Stimulated activated CD8-positive, alpha-beta memory T cell treated with anti-CD3 and anti-CD28 coated beads, Interleukin-2, amount 100 ng/mL, for 48 hours (primary cell): ENCODE measurements at regions not wholly inside any gene's neighbourhood (a gene's known extent, or its start where the extent isn't known, plus 50 kb on each side); places are given as distances from the start of the nearest gene placed in this dataset.
"Not testable (repeated sequence)": the region's sequence is repeated elsewhere in the genome, so short reads cannot be mapped to it uniquely, and the experiment has no call there.

Experiments used
- DNase-seq, 2 donors: peaks; one replicate each; pipeline ENCODE4 v3.0.0-alpha.2; 2020; ENCODE audit warnings: low read depth in 2 of 2

DNA sequence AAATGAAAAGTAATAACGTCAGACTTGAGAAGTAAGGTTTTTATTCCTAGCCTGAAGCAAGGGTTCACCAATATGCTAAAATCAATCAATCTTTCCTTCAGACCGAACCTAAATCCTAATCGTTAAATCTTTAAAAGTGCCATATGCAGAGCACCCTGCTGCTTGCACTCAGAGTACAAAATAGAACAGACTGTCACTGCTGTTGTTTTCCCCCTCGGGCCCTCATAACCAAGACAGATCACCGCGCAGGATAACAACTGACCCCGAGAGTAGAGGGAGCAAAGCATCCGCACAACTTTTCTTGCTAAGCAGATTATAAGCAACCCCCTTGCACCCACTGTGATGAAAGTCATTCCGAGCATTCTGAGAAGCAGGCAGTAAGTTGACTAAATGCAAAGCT is 550.9 kb upstream of the NDST4 start:
- no peak for DNase-seq

DNA sequence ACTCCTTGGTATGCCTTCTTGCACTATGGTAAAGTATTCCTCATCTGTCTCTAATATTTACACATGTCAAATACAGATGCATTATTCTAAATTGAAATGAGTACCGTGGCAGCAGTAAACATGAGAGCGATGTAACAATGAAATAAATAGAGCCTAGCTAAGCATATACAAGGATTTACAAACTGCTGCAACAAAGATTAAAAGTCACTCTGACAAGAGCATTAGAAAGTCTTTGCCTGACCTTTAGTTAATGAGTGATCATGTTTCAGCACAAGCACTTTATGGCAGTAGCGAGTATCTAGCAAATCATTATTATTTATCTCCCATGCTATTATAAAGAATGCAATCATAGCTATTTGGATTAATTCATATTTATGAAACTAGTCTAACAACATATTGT is 547.0 kb upstream of the NDST4 start:
- no peak for DNase-seq

DNA sequence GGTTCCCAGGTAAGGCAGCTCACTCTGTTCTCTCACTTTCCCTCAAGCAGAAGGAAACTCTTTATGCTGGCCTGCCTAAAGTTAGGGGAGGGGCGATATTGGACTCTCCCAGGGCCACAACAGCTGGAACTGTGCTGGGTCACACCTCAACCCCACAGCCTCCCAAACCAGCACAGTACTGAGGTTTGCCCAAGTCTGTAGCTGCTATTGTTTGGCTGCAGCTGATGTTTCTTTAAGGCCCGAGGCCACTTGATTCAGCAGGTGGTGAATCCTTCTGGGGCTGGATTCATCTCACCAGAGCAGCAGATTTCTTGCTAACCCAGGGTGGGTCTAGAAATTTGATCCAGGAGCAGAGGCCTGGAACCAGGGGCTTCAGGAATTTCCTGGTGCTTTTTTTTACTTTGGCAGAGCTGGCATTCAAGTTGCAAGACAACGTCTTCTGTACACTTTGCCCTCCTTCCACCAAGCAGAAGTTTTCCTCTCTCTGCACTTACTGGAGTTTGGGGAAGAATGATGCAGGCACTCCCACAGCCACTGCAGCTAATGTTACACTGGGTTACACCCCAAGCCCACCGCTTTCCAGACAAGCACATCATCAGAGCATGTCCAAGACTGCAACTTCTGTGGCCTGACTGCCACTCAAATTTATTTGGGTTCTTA is 544.7 kb upstream of the NDST4 start:
- DNase-seq = no peak

DNA sequence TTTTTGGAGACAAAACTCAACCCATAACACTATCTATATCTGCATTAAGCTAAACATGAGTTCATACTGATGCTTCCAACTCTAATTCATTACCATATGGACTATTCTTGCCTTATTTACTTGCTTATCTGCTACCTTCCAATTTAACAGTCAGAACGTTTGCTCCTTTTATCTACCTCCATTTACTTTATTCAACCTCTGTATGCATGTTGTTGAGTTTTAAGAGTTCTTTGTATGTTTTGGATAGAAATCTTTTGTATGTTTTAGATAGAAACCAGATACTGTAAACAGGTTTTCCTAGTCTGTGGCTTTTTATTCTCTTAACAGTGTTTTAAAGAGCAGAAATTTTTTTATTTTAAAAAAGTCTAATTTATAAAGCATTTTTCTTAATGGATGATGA is 542.2 kb upstream of the NDST4 start:
- DNase-seq = no peak

DNA sequence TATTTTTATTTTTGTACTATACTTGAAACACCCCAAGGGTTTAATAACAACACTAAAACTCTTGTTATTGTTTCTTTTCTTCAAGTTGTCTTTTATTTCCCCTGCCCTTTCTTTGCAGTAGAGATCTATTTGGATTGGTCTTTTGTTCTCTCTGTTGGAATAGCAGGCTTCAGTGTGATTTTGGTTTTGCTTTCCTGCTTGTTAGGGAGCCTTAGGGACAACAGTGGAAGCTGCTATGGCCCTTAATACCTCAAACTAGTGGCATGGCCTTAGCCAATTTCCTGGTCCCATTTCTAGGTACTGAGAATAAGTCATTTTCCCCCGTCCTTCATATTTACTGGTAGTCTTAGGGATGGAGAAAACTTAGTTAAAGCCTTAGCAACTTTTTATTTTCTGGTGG is 535.4 kb upstream of the NDST4 start:
- DNase-seq = no peak

DNA sequence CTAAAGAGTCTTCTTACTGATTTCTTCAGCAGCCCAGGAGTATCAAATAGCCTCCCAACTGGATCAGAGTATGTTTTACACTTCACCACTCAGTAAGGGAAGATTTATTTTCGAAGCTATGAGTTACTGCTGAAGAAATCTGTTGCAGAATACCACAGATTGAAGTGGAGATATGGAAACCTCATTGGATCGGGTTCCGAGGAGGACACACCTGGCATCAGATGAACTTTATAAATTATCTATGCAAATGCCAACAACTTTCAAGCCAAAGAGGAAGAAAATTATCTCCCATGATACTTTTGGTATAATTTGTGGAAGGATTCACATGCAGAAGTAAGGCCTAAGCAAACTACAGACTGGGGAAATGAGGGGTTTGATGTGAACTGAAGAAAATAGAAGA is 515.9 kb upstream of the NDST4 start:
- DNase-seq = no peak

DNA sequence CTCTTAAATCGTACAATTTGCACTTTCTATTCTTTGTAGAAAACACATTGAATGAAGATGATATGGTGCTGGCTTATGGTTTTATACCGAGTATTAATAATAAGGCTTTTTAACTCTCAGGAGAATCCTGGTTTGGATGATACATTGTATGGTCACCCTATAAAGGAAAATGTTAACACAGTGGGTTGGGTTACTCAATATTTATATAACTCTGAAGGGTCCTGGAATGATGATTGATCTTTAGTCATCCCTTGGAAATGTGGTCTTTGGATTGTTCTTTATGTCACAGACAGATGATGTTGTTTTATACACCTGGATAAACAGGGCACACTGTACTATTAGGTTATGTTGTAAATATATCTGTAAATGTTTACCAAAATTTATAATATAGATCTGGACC is 496.2 kb upstream of the NDST4 start:
- no peak for DNase-seq

DNA sequence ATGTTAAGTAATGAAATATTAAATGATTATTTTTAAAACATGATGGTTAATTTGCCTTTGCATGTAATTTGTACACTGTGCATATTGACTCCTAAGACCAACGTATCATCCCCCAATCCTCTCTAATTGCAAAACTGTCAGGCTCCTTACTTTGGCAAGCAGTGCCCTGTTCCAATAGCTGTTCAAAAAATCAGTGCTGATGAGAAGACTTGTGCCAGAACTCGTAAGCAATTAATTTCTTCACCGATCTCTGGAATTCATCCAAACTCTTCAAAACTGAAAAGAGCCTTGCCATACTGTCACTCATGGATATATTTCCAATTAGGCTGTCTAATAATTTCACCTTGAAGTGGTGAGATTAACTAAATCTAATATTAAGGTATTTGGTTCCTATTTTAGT is 493.9 kb upstream of the NDST4 start:
- DNase-seq = no peak

DNA sequence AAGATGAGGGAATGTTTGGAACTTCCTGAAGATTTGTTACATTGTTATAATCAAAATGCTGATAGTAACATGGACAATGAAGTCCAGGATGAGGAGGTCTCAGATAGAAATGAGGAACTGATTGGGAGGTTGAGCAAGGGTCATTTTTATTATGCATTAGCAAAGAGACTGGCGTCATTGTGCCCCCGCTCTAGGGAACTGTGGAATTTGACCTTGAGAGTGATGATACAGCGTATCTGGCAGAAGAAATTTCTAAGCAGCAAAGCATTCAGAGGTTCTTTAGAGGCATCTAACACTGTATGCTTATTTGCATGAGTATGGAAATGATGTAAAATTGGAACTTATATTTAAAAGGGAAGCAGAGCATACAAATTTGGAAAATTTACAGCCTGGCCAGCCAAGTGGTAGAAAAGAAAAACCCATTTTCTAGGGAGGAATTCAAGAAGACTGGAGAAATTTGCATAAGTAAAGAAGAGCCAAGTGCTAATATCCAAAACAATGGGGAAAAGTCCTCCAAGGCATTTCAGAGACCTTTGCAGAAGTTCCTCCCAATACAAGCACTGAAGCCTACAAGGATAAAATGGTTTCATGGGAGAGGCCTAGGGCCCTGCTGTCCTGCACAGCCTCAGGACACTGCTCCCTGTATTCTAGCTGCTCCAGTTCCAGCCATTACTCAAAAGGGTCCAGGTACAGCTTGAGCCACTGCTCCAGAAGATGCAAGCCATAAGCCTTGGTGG is 483.0 kb upstream of the NDST4 start:
- DNase-seq = no peak

DNA sequence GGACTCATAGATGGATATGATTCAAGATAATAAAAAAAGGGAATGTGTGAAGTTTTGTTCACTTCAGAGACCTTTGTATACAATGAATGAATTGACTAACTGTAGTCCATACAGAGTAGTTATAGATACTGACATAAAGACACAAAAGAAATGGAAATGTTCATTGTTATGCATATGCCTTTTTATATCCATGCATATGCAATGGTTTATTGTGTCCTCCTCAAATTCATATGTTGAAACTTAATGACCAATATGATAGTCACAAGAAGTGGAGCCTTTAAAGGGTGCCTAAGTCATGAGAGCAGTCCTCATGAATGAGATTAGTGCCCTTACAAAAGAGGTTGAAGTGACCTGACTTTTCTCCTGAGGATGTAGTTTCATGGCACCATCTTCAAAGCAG is 467.5 kb upstream of the NDST4 start:
- DNase-seq = no peak

DNA sequence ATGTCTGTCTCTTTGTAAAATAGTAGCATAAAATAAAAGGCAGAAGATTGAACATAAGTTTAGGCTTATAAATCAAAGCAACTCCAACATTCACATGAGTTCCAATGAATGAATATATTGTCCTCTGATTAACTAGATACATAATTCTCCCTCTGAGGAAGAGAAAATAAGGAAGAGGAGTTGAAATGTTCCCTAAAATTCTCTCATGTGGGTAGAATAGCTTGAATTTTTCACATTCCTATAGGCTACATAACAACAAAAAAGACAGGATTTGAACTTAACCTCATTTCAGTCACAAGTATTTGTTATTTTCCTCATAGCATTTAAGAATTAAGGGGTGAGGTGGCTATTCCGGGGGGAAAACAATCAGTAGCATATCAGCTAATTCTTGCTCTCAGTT is 462.4 kb upstream of the NDST4 start:
- DNase-seq = no peak

DNA sequence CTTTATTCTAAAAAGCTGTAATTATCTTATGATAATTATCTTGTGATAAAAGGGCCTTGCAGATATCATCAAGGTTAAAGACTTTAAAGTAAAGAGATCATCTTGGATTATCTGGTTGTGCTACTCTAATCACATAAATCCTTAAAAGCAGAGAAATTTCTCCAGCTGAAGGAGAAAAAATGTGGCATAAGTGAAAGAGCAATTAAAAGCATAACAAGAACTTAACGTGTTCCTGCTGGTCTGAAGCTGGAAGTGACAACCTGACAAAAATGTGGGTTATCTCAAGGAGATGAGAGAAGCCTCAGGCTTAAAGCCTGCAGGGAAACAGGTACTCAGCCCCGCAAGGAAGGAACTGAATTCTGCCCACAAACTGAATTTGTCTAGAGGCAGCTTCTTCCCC is 449.1 kb upstream of the NDST4 start:
- DNase-seq = no peak

DNA sequence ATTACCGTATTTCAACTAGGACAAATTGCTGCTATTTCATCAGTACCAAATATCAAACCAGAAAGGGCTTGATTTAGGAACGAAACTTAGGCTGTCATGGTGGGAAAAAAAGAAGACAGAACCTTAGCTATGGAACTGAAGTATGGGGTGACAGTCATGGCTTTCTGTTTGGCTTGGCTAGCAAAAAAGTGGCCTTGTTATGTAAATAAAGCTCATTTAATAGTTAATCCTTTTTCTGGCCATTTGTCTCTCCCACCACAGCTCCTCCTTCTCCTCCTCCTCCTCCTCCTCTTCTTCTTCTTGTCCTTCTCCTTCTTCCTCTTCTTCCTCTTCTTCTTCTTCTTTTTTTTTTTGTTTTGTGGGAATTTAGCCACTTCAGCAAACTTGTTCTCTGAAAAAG is 434.7 kb upstream of the NDST4 start:
- no peak for DNase-seq

DNA sequence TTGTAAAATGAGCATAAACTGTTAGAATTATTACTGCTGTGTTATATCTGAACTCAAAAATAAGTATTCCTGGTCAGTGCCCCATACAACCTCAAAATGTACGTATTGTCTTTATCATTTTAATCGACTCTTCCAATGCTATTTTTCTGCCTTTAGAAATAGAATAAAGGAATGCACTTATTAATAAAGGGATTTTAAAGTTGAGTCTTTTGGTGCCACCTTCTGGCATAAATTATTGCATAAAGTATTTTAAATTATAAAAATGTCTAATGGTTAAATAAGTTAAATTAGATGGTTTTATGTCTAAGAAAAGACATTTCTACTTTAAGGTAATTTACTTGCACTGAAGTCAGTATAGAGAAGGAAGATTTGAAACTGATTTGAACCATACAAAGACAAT is 424.0 kb upstream of the NDST4 start:
- DNase-seq = no peak

DNA sequence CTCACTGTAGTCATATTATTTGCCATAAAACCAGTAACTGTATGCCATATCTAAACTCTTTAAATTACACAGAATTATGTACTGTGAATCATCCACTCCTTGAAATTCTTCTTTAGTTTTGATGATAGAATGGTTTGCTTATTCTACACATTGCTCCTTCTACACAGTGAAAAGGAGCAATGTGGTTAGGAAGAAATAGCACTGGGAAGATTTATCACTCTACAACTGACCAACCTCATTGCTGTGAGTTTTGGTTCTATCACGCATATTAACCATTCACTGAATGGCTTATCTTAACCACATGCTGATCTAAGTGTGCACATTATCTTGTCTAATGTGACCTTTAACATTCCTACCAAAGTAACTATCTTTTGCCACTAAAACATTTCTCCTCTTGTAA is 415.7 kb upstream of the NDST4 start:
- no peak for DNase-seq

DNA sequence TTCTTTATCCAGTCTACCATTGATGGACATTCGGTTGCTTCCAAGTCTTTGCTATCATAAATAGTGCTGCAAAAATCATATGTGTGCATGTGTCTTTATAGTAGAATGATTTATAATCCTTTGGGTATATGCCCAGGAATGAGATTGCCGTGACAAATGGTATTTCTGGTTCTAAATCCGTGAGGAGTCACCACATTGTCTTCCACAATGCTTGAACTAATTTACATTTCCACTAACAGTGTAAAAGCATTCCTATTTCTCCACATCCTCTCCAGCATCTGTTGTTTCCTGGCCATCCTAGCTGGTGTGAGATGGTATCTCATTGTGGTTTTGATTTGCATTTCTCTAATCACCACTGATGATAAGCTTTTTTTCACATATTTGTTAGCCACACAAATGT is 406.1 kb upstream of the NDST4 start:
- DNase-seq = not testable (repeated sequence)

DNA sequence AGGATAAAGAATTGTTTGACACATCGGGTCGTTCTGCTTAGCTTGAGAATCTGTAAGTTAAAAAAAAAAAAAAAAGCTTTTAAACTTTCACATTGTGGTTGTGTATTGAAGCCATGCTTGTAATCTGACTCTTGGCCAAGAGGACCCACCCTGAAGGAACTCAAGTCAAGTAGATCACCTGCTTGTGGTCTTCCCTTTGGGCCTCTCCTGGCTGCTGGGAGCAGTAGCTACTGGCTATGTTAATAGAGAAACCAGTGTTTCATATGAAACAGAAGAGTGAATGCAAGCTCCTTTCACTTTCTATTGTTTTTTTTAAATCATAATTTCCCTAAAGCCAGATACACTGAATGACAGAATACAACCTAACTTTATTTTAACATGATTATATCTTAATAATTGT is 402.4 kb upstream of the NDST4 start:
- DNase-seq = no peak

DNA sequence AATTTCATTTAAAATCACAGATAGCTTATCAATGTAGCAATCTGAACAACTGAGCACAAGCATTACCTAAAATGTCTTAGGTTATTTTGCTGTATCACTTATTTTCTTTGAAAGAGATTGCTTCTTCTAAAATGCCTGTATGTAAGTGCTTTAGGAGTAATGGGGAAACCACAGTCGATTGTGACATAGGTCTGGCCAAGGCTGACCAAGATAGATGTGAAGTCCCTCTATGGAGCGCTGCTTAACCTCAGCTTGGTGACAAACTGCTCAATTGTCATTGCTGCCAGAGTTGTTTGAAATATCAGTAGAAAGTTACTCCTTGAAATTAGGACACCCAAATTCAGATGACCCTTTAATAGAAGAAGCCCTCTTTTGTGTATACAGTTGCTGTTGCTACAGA is 401.9 kb upstream of the NDST4 start:
- DNase-seq = no peak

DNA sequence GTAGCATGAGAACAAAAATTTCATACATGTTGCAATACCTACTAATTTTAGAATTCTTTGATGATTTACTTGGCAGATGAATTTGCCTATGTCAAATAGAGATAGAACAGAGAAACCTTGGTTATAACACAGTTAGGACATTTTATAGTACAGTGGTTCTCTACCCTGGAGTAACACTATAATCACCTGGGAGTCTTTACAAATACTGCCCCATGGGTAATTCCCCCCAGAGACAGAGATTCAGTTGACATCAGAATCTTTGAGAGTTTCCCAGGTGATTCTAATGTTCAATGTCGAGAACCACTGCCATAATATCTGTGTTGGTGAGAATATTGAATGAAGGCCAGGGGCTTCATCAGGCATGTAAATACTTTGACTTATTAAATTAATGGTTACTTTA is 401.3 kb upstream of the NDST4 start:
- DNase-seq = no peak

DNA sequence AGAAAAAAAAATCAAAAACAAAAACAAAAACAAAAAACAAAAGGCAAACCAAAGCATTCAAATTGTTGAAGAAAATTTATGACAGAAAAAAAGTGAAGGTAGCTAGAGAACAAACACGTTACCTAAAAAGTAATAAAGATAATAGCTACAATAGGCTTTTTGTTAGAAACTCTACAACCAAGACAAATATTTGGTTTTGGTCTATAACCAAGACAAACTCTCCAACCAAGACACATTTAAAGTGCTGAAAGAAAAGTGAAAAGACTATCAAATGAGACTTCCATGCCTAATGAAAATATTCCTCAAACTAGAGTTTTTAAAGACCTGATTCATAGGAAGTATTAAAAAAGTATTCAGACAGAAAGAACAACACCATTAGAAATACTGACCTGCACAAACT is 391.9 kb upstream of the NDST4 start:
- DNase-seq = no peak

DNA sequence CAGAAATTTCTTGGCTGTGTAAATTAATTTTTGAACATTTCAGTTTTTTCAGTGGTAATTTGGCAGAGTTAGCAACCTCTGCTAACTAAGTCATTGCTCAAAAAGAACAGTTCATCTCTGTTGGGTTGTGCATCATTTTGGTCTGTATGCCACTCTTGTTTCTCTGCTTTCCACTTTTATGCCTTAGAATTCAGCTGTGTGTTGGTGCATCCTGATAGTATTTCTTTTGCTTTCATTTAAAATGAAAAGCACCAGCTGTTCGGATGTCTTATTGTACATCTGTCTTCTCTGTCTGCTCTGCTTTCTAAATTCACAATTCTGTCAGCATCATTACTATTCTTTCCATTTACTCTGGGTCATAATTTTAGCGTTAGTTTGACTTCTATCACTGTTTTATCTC is 388.2 kb upstream of the NDST4 start:
- no peak for DNase-seq

DNA sequence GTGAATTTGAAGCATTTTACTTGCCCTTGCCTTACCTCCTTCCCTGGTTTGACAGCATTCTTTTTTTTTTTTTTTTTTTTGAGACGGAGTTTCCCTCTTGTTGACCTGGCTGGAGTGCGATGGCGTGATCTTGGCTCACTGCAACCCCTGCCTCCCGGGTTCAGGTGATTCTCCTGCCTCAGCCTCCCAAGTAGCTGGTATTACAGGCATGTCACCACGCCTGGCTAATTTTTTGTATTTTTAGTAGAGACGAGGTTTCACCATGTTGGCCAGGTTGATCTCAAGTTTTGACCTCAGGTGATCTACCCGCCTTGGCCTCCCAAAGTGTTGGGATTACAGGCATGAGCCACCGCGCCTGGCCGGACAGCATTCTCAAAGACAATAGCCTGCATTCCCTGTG is 380.4 kb upstream of the NDST4 start:
- DNase-seq = not testable (repeated sequence)

DNA sequence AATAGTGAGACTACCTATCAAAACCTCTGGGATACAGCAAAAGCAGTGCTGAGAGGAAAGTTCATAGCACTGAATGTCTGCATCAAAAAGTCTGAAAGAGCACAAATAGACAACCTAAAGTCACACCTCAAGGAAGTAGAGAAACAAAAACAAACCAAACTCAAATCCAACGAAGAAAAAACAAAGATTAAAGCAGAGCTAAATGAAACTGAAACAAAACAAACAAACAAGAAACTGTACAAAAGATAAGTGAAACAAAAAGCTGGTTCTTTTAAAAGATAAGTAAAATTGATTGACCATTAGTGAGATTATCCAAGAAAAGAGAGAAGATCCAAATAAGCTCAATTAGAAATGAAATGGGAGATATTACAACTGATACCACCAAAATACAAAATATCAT is 378.3 kb upstream of the NDST4 start:
- no peak for DNase-seq

DNA sequence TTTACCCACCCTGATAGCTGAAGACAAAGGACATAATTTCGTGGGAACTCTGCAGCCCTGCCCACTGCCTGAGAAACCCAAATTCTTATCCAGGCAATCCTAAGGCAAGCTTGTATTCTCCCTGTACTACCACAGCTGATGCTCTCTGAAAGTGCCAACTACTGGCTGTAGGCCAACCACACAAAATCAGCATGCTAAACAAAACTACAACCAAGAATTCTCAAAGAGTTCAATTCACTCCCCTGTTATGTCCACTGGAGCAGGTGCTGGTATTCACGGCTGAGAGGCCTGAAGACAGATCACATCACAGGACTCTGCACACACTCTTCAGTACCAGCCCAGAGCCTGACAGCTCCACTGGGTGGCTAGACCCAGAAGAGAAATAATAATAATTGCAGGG is 375.9 kb upstream of the NDST4 start:
- no peak for DNase-seq
